K562 (cell line): ENCODE measurements at regions not wholly inside any gene's neighbourhood (a gene's known extent, or its start where the extent isn't known, plus 50 kb on each side); places are given as distances from the start of the nearest gene placed in this dataset.

Experiments
- ATAC-seq: fragments of 200-7000 bp; cut with Tn5 transposase; 3 replicates; pipeline ENCODE4 v1.9.1; 2020; ENCODE audit warnings: moderate library complexity
- BruUV-seq: library from RNA; stranded (reverse); fragments of 400-500 nt; replicated peaks from 2 replicates; lab custom pipeline; 2021; lab: Mats Ljungman, UMichigan
- CTCF ChIA-PET: fragments of 300-600 bp; formaldehyde crosslinking; extraction: SDS; loops from one replicate; lab custom pipeline; 2021; ENCODE audit warnings: low intra/inter-chr PET ratio; lab: Yijun Ruan, JAX
- POLR2A ChIA-PET: fragments of 300-600, 350-650 bp; sonication (Branson Sonifier 250); formaldehyde crosslinking; extraction: SDS; loops from one replicate; lab custom pipeline; 2021; ENCODE audit warnings: antibody characterized with exemption, inconsistent platforms; lab: Yijun Ruan, JAX
- DNase-seq, 4 experiments: peaks; one replicate each; pipeline versions ENCODE4 v3.0.0 to v3.0.0-alpha.2; 2011 to 2018; ENCODE audit warnings: low spot score in 3 of 4, mixed read lengths in 3 of 4; ENCODE audit errors: extremely low read depth in 1 of 4
- FAIRE-seq: peaks from 2 replicates; lab custom pipeline; 2011; peaks lifted over from hg19 to GRCh38; lab: Jason Lieb, UNC
- H2AFZ ChIP-seq: 2 replicates; pipeline ENCODE4 v1.6.0; 2011; ENCODE audit warnings: low read depth, low read length, control low read depth, inconsistent platforms
- H3K27ac ChIP-seq: fragments of 200-600 bp; 3 replicates; pipeline ENCODE4 v1.8.0; 2011; ENCODE audit warnings: low read depth, mild to moderate bottlenecking, control low read depth, inconsistent platforms, low read length, moderate library complexity, mixed read lengths; ENCODE audit errors: extremely low read depth
- H3K27me3 ChIP-seq, 2 experiments: fragments of 300-600 bp in 1 of 2; 2 replicates in 1 of 2; 3 replicates in 1 of 2; pipeline versions ENCODE4 v1.6.0 to v1.8.0; 2011; ENCODE audit warnings: inconsistent platforms in 2 of 2, low read length in 2 of 2, mild to moderate bottlenecking in 1 of 2, mixed read lengths in 1 of 2, moderate library complexity in 1 of 2; ENCODE audit not compliant: control insufficient read depth in 2 of 2, insufficient read depth in 2 of 2
- H3K36me3 ChIP-seq: fragments of 300-600 bp; 3 replicates; pipeline ENCODE4 v1.8.0; 2011; ENCODE audit warnings: mild to moderate bottlenecking, low read length, inconsistent platforms; ENCODE audit not compliant: control insufficient read depth, insufficient read depth
- H3K4me1 ChIP-seq, 2 experiments: fragments of 200-600 bp in 1 of 2; replicated peaks in 1 of 2; 2 replicates in 1 of 2; 3 replicates in 1 of 2; pipeline versions ENCODE4 v1.5.1 to v1.8.0; 2011; ENCODE audit warnings: inconsistent platforms in 2 of 2, low read length in 2 of 2, mild to moderate bottlenecking in 1 of 2, mixed read lengths in 1 of 2, moderate library complexity in 1 of 2; ENCODE audit not compliant: control insufficient read depth in 2 of 2, insufficient read depth in 2 of 2
- H3K4me2 ChIP-seq: 2 replicates; pipeline ENCODE4 v1.6.1; 2011; ENCODE audit warnings: low read length, control low read depth, inconsistent platforms, mixed read lengths; ENCODE audit not compliant: insufficient read depth
- H3K4me3 ChIP-seq: fragments of 200-600 bp; sonication (generic), shearing (Covaris generic); 2 replicates; pipeline ENCODE4 v1.5.1; 2016; ENCODE audit warnings: control low read depth, inconsistent platforms
- H3K79me2 ChIP-seq: fragments of 200-600 bp; 3 replicates; pipeline ENCODE4 v1.8.0; 2011; ENCODE audit warnings: low read length, inconsistent platforms; ENCODE audit not compliant: control insufficient read depth, insufficient read depth
- H3K9ac ChIP-seq, 2 experiments: 2 replicates each; pipeline versions ENCODE4 v1.6.0 to v1.6.1; 2011; ENCODE audit warnings: low read depth in 2 of 2, low read length in 2 of 2, control low read depth in 1 of 2, inconsistent platforms in 1 of 2, mild to moderate bottlenecking in 1 of 2, mixed read lengths in 1 of 2; ENCODE audit not compliant: insufficient read depth in 1 of 2
- H3K9me1 ChIP-seq: one replicate; pipeline ENCODE4 v1.6.0; 2011; ENCODE audit warnings: inconsistent platforms, mild to moderate bottlenecking, low read length, moderate library complexity; ENCODE audit not compliant: control insufficient read depth, insufficient read depth
- H3K9me3 ChIP-seq: replicated peaks from 2 replicates; pipeline ENCODE4 v1.5.1; 2011; ENCODE audit warnings: low read depth, low read length, inconsistent platforms; ENCODE audit not compliant: control insufficient read depth, insufficient read depth
- H4K20me1 ChIP-seq: replicated peaks from 2 replicates; pipeline ENCODE4 v1.6.1; 2011; ENCODE audit warnings: low read length, inconsistent platforms, mixed read lengths; ENCODE audit not compliant: control insufficient read depth, insufficient read depth
- HCFC1 ChIP-seq: IDR thresholded peaks from 2 replicates; pipeline ENCODE4 v1.6.1; 2012; ENCODE audit warnings: low read depth, low read length, improper control_type of control experiment
- KDM4B ChIP-seq, 2 experiments: fragments of 450-650 bp in 1 of 2; sonication (generic) in 1 of 2; IDR thresholded peaks; 2 replicates each; pipeline ENCODE4 v1.6.1; 2016 to 2017; ENCODE audit warnings: borderline replicate concordance in 2 of 2, antibody characterized with exemption in 1 of 2, low read depth in 1 of 2, mild to moderate bottlenecking in 1 of 2
- TEAD4 ChIP-seq, 2 experiments: sonication (generic) in 1 of 2; formaldehyde crosslinking in 1 of 2; IDR thresholded peaks; 2 replicates each; pipeline versions ENCODE4 v1.6.1 to v1.8.0; 2012 to 2022; ENCODE audit warnings: borderline replicate concordance in 1 of 2, inconsistent platforms in 1 of 2, low read length in 1 of 2, mild to moderate bottlenecking in 1 of 2, missing genetic modification reagents in 1 of 2
- ZBTB11 ChIP-seq, 3 experiments: fragments of 200-800 bp in 1 of 3; fragments of 250-450 bp in 1 of 3; fragments of 450-650 bp in 1 of 3; sonication (Bioruptor Pico) in 1 of 3; sonication (Bioruptor generic) in 1 of 3; formaldehyde crosslinking in 1 of 3; IDR thresholded peaks; 2 replicates each; pipeline versions ENCODE4 v1.6.1 to v1.8.0; 2016 to 2022; ENCODE audit warnings: mild to moderate bottlenecking in 2 of 3, missing genetic modification characterization in 2 of 3, missing compliant biosample characterization in 1 of 3, moderate library complexity in 1 of 3
- ZFP1 ChIP-seq: fragments of 450-650 bp; formaldehyde crosslinking; IDR thresholded peaks from 2 replicates; pipeline ENCODE4 v1.4.0; 2020; ENCODE audit warnings: mild to moderate bottlenecking, mixed read lengths
- WGBS: fragments of 100-300 bp; shearing (Covaris generic); methylation state at CpG from one replicate; pipeline ENCODE4 v1.1.6; 2016; ENCODE audit warnings: low coverage, mixed read lengths; ENCODE audit not compliant: insufficient coverage; ENCODE audit errors: missing lambda C conversion rate; 5-methylcytosine and 5-hydroxymethylcytosine counted together
- in situ Hi-C: fragments of 300-500 bp; cut with MboI; formaldehyde crosslinking; loops from 4 replicates; pipeline ENCODE4 v1.15.0; 2018; ENCODE audit warnings: inconsistent platforms, mixed read lengths
- intact Hi-C: fragments of 100-400 bp; cut with micrococcal nuclease; formaldehyde crosslinking; loops from 2 replicates; pipeline ENCODE4 v1.14.2; 2022

- TF ChIP-seq ZFP1 (no peak), TEAD4 (IDR thresholded peaks at IDR 0.05; ENCODE audit: low read length) (no peak), TEAD4 (CRISPR knock-in tag; IDR thresholded peaks at IDR 0.05; ENCODE audit: borderline replicate concordance) (no peak), HCFC1 (no peak), ZBTB11 (CRISPR knock-in tag; IDR thresholded peaks at IDR 0.05) (no peak), KDM4B (IDR thresholded peaks at IDR 0.05; ENCODE audit: borderline replicate concordance in 2 of 2, low read depth in 1 of 2) (no peak)
- no peaks in the 10 kb centered on the region for H3K9me3 ChIP-seq
- no peaks in the 10 kb centered on the region for H4K20me1 ChIP-seq
- no peak overlapping the region for H3K27ac ChIP-seq
- BruUV-seq: no TSS peak
- H2AFZ ChIP-seq: no peak overlapping the region
- H3K4me2 ChIP-seq: no peak overlapping the region
- no peak for ATAC-seq
- H3K36me3 ChIP-seq: no peaks in the 10 kb centered on the region
- H3K9ac ChIP-seq: no peak overlapping the region
- no peaks in the 10 kb centered on the region for H3K4me1 ChIP-seq
- ChIA-PET POLR2A (no interaction called here), CTCF (no interaction called here)
- intact Hi-C loops: no loop called here
- in situ Hi-C loops: no loop called here
- no peaks in the 10 kb centered on the region for H3K9me1 ChIP-seq
- H3K79me2 ChIP-seq: no peaks in the 10 kb centered on the region
- no peak for FAIRE-seq
- no peak overlapping the region for H3K4me3 ChIP-seq
- no peak for DNase-seq
- 0% methylated on average over 8 of the region's 9 CpGs for whole genome bisulfite sequencing
- peaks cover 0 to 4% of the 10 kb centered on the region in 2 experiments; a peak in 3 of 5 replicates for H3K27me3 ChIP-seq
Measured at GRCh38 chr22:48464246-48464645, 1363.4 kb downstream of the BRD1 start.
